SK-N-SH (cell line): ENCODE measurements at regions not wholly inside any gene's neighbourhood (a gene's known extent, or its start where the extent isn't known, plus 50 kb on each side); places are given as distances from the start of the nearest gene placed in this dataset.

Experiments
- CTCF ChIA-PET: fragments of 300-600, 350-600 bp; formaldehyde crosslinking; extraction: SDS; loops from one replicate; lab custom pipeline; 2021; lab: Yijun Ruan, JAX
- POLR2A ChIA-PET: fragments of 350-600 bp; sonication (Branson Sonifier 250); formaldehyde crosslinking; extraction: SDS; loops from one replicate; lab custom pipeline; 2020; ENCODE audit warnings: antibody characterized with exemption, inconsistent platforms; lab: Yijun Ruan, JAX
- DNase-seq: peaks from one replicate; pipeline ENCODE4 v3.0.0; 2012
- H2AFZ ChIP-seq: fragments of 200-600 bp; sonication (generic); 2 replicates; pipeline ENCODE4 v1.8.1; 2016; ENCODE audit warnings: antibody characterized with exemption, mild to moderate bottlenecking, low read depth
- H3F3A ChIP-seq: fragments of 200-600 bp; sonication (generic); replicated peaks from 2 replicates; pipeline ENCODE3; 2016; ENCODE audit warnings: antibody characterized with exemption, mild to moderate bottlenecking; ENCODE audit not compliant: insufficient read depth
- H3K27ac ChIP-seq, 2 experiments: fragments of 200-500 bp in 1 of 2; fragments of 200-600 bp in 1 of 2; sonication (Bioruptor generic) in 1 of 2; sonication (generic), shearing (Covaris generic) in 1 of 2; 2 replicates each; pipeline versions ENCODE4 v1.5.1 to v1.6.1; 2014 to 2016; ENCODE audit warnings: low read depth in 2 of 2, inconsistent platforms in 1 of 2, low read length in 1 of 2, mild to moderate bottlenecking in 1 of 2, mixed read lengths in 1 of 2
- H3K27me3 ChIP-seq: fragments of 200-600 bp; sonication (generic), shearing (Covaris generic); 2 replicates; pipeline ENCODE4 v1.6.1; 2016; ENCODE audit warnings: mixed run types; ENCODE audit not compliant: insufficient read depth
- H3K36me3 ChIP-seq, 2 experiments: fragments of 200-500 bp in 1 of 2; fragments of 200-600 bp in 1 of 2; sonication (Bioruptor generic) in 1 of 2; sonication (generic) in 1 of 2; replicated peaks in 1 of 2; 2 replicates each; pipeline versions ENCODE3 to v1.5.1; 2014 to 2016; ENCODE audit warnings: low read length in 1 of 2, mild to moderate bottlenecking in 1 of 2; ENCODE audit not compliant: insufficient read depth in 2 of 2, control insufficient read depth in 1 of 2
- H3K4me1 ChIP-seq, 2 experiments: fragments of 200-500 bp in 1 of 2; fragments of 200-600 bp in 1 of 2; sonication (Bioruptor generic) in 1 of 2; sonication (generic), shearing (Covaris generic) in 1 of 2; 2 replicates each; pipeline versions ENCODE4 v1.5.1 to v1.6.1; 2014 to 2016; ENCODE audit warnings: low read depth in 1 of 2, low read length in 1 of 2, mixed run types in 1 of 2; ENCODE audit not compliant: insufficient read depth in 2 of 2, control insufficient read depth in 1 of 2
- H3K4me2 ChIP-seq: fragments of 200-600 bp; sonication (generic), shearing (Covaris generic); 2 replicates; pipeline ENCODE4 v1.6.1; 2017; ENCODE audit warnings: mixed run types
- H3K4me3 ChIP-seq, 2 experiments: fragments of 200-500 bp in 1 of 2; fragments of 200-600 bp in 1 of 2; sonication (Bioruptor generic) in 1 of 2; sonication (generic), shearing (Covaris generic) in 1 of 2; 2 replicates each; pipeline versions ENCODE4 v1.5.1 to v1.8.1; 2014 to 2016; ENCODE audit warnings: low read depth in 2 of 2, inconsistent platforms in 1 of 2, low read length in 1 of 2, mild to moderate bottlenecking in 1 of 2, mixed read lengths in 1 of 2, moderate library complexity in 1 of 2
- H3K79me2 ChIP-seq: fragments of 200-600 bp; sonication (generic); 2 replicates; pipeline ENCODE4 v1.8.1; 2017; ENCODE audit warnings: mild to moderate bottlenecking; ENCODE audit not compliant: insufficient read depth
- H3K9ac ChIP-seq: fragments of 200-600 bp; sonication (generic); 2 replicates; pipeline ENCODE4 v1.6.1; 2017; ENCODE audit warnings: mixed run types
- H3K9me2 ChIP-seq: fragments of 200-600 bp; sonication (generic); 2 replicates; pipeline ENCODE4 v1.6.1; 2017; ENCODE audit warnings: mixed run types
- H3K9me3 ChIP-seq: fragments of 200-600 bp; sonication (generic); 2 replicates; pipeline ENCODE4 v1.6.1; 2017; ENCODE audit warnings: mixed run types, mild to moderate bottlenecking, moderate library complexity
- H4K20me1 ChIP-seq: fragments of 200-600 bp; sonication (generic); 2 replicates; pipeline ENCODE4 v1.6.1; 2017; ENCODE audit warnings: mild to moderate bottlenecking, mixed run types; ENCODE audit not compliant: insufficient read depth
- ELF1 ChIP-seq: IDR thresholded peaks from 2 replicates; pipeline ENCODE4 v1.4.0; 2012
- EZH2phosphoT487 ChIP-seq: fragments of 200-600 bp; sonication (generic); IDR thresholded peaks from 2 replicates; pipeline ENCODE4 v1.6.1; 2017; ENCODE audit warnings: low read depth, mixed run types, mild to moderate bottlenecking, antibody characterized with exemption, moderate library complexity, borderline replicate concordance
- GABPA ChIP-seq: IDR thresholded peaks from 2 replicates; pipeline ENCODE4 v1.4.0; 2012; ENCODE audit warnings: low read depth, mild to moderate bottlenecking
- GATA2 ChIP-seq: sonication (generic); formaldehyde crosslinking; IDR thresholded peaks from 2 replicates; pipeline ENCODE4 v1.5.0; 2020; ENCODE audit warnings: mild to moderate bottlenecking, missing genetic modification reagents
- JUND ChIP-seq: IDR thresholded peaks from 2 replicates; pipeline ENCODE4 v1.4.0; 2012
- MAX ChIP-seq: IDR thresholded peaks from 2 replicates; pipeline ENCODE4 v1.4.0; 2012; ENCODE audit warnings: low read depth
- MXI1 ChIP-seq: IDR thresholded peaks from 2 replicates; pipeline ENCODE4 v1.6.1; 2012; ENCODE audit warnings: mild to moderate bottlenecking, low read depth, low read length, improper control_type of control experiment
- NFIC ChIP-seq: IDR thresholded peaks from 2 replicates; pipeline ENCODE4 v1.4.0; 2012; ENCODE audit warnings: borderline replicate concordance
- POLR2AphosphoS5 ChIP-seq: IDR thresholded peaks from 2 replicates; pipeline ENCODE4 v1.6.1; 2012; ENCODE audit warnings: low read depth, low read length
- RCOR1 ChIP-seq: fragments of 150-350 bp; IDR thresholded peaks from 2 replicates; pipeline ENCODE4 v1.6.1; 2017; ENCODE audit warnings: antibody characterized with exemption, low read length
- SMC3 ChIP-seq: IDR thresholded peaks from 2 replicates; pipeline ENCODE4 v1.6.1; 2012; ENCODE audit warnings: low read depth, low read length, improper control_type of control experiment
- TAF1 ChIP-seq: IDR thresholded peaks from 2 replicates; pipeline ENCODE4 v1.6.1; 2012; ENCODE audit warnings: low read depth, mild to moderate bottlenecking, low read length, moderate library complexity, borderline replicate concordance
- ZBTB33 ChIP-seq: IDR thresholded peaks from 2 replicates; pipeline ENCODE4 v1.4.0; 2012; ENCODE audit warnings: low read depth, borderline replicate concordance
- WGBS: methylation state at CpG from one replicate; pipeline ENCODE4 v1.1.6; 2017; ENCODE audit warnings: low lambda C conversion rate; 5-methylcytosine and 5-hydroxymethylcytosine counted together
- TF ChIP-seq, protein P1 (sequence below): fragments of 150-350 bp; IDR thresholded peaks from 2 replicates; pipeline ENCODE4 v1.6.1; 2017; ENCODE audit warnings: antibody characterized with exemption, low read length, low read depth, borderline replicate concordance
- TF ChIP-seq, protein P2 (sequence below): fragments of 200-600 bp; sonication (generic); IDR thresholded peaks from 2 replicates; pipeline ENCODE4 v1.6.1; 2017; ENCODE audit warnings: antibody characterized with exemption, mild to moderate bottlenecking, moderate library complexity

DNA sequence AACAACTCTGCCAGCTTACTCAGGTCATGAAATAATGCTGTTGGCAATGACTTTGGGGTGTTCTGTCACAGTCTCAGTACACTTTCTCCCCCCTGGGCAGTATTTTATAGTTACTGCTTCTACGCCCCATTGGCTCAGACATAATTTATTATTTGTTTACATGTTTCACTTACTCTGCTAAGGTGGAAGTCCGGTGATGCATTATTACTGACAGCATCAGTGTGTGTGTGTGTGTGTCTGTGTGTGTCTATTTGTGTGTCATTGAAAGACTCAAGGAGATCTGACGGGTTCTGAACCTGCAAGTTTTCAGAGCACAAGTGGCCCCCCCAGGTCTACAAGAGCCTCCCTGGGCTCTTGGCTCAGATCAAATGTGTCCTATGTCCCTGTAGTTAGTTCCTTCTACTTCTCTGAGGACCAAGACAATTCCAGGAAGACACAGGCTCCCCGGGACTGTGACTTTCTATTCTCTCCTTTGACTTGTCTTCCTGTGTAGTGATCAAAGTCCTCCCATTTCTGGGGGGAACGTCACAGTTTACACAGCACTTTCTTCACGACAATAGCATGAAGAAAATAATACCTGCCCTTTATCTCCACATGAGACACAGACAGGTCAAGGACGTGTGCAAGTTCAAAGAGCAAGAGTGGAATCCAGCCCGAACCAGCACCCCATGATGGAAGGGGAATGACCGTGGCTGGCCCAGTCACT, 283.7 kb upstream of the GATB start:
- no peaks in the 10 kb centered on the region; a peak in 1 of 4 replicates for H3K4me1 ChIP-seq
- no peaks in the 10 kb centered on the region for H3K27me3 ChIP-seq
- no peak overlapping the region for H2AFZ ChIP-seq
- H3K36me3 ChIP-seq = no peaks in the 10 kb centered on the region
- CTCF ChIA-PET = no interaction called here
- H3K9me3 ChIP-seq = no peaks in the 10 kb centered on the region
- no peaks in the 10 kb centered on the region for H4K20me1 ChIP-seq
- TF ChIP-seq JUND (no peak), RCOR1 (no peak), ZBTB33 (no peak)
- 49% methylated on average over 9 of the region's 9 CpGs for WGBS
- H3K9me2 ChIP-seq = no peaks in the 10 kb centered on the region
- H3K79me2 ChIP-seq = no peaks in the 10 kb centered on the region
- H3F3A ChIP-seq = no peaks in the 10 kb centered on the region
- POLR2A ChIA-PET = no interaction called here
- H3K4me2 ChIP-seq = no peak overlapping the region
- DNase-seq = no peak
- H3K9ac ChIP-seq = no peak overlapping the region
- no peak overlapping the region for H3K27ac ChIP-seq
- no peak overlapping the region for H3K4me3 ChIP-seq

GRCh38 chr4:152041295-152041694, 280.5 kb upstream of the GATB start:
- WGBS = 38% methylated on average over 4 of the region's 4 CpGs
- no peaks in the 10 kb centered on the region for H4K20me1 ChIP-seq
- no peaks in the 10 kb centered on the region for H3K36me3 ChIP-seq
- no peak overlapping the region for H3K4me2 ChIP-seq
- no peak for DNase-seq
- ChIA-PET POLR2A (no interaction called here), CTCF (no interaction called here)
- no peaks in the 10 kb centered on the region for H3K9me3 ChIP-seq
- no peak overlapping the region for H2AFZ ChIP-seq
- H3K27me3 ChIP-seq = no peaks in the 10 kb centered on the region
- H3F3A ChIP-seq = no peaks in the 10 kb centered on the region
- no peak for TF ChIP-seq ZBTB33
- TF ChIP-seq MXI1 = no peak
- TF ChIP-seq POLR2AphosphoS5 = no peak
- no peak for TF ChIP-seq EZH2phosphoT487
- no peaks in the 10 kb centered on the region for H3K9me2 ChIP-seq
- H3K27ac ChIP-seq = no peak overlapping the region
- H3K4me1 ChIP-seq = no peaks in the 10 kb centered on the region; a peak in 1 of 4 replicates
- no peaks in the 10 kb centered on the region for H3K79me2 ChIP-seq
- H3K4me3 ChIP-seq = no peak overlapping the region
- no peak overlapping the region for H3K9ac ChIP-seq

DNA sequence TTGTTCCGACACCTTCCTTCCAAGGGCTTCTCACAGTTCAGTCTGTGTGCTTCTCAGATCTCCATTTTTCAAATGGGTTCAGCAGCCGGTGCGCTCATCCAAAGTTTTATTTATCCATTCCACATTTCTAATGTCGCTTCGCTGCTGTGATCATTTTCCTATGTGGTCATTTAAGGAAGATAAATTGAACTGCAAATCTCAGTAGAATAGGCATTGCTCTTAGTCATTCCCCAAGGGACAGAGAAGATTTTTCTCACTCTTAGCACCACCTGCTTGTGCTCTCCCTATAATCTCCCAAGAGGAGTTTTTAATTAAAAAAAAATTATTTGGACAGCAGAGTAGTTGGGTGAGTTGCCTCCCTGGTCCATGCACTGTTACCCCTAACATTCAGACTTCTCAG, 278.9 kb upstream of the GATB start:
- no peaks in the 10 kb centered on the region for H4K20me1 ChIP-seq
- H3K27me3 ChIP-seq = no peaks in the 10 kb centered on the region
- H3K27ac ChIP-seq = no peak overlapping the region
- no peaks in the 10 kb centered on the region for H3K9me3 ChIP-seq
- no peak overlapping the region for H2AFZ ChIP-seq
- H3K9ac ChIP-seq = no peak overlapping the region
- no peak overlapping the region for H3K4me2 ChIP-seq
- H3K9me2 ChIP-seq = no peaks in the 10 kb centered on the region
- POLR2A ChIA-PET = no interaction called here
- CTCF ChIA-PET = no interaction called here
- H3K4me1 ChIP-seq = no peaks in the 10 kb centered on the region; a peak in 1 of 4 replicates
- H3K4me3 ChIP-seq = no peak overlapping the region
- H3F3A ChIP-seq = no peaks in the 10 kb centered on the region
- H3K36me3 ChIP-seq = no peaks in the 10 kb centered on the region
- DNase-seq = no peak
- H3K79me2 ChIP-seq = no peaks in the 10 kb centered on the region
- WGBS = 85% methylated on average over 5 of the region's 5 CpGs
- TF ChIP-seq, protein P1, sequence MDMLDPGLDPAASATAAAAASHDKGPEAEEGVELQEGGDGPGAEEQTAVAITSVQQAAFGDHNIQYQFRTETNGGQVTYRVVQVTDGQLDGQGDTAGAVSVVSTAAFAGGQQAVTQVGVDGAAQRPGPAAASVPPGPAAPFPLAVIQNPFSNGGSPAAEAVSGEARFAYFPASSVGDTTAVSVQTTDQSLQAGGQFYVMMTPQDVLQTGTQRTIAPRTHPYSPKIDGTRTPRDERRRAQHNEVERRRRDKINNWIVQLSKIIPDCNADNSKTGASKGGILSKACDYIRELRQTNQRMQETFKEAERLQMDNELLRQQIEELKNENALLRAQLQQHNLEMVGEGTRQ = no peak
- TF ChIP-seq SMC3 = no peak
- no peak for TF ChIP-seq MAX
- TF ChIP-seq POLR2AphosphoS5 = no peak
- no peak for TF ChIP-seq GATA2 (CRISPR knock-in tag)
- TF ChIP-seq, protein P2, sequence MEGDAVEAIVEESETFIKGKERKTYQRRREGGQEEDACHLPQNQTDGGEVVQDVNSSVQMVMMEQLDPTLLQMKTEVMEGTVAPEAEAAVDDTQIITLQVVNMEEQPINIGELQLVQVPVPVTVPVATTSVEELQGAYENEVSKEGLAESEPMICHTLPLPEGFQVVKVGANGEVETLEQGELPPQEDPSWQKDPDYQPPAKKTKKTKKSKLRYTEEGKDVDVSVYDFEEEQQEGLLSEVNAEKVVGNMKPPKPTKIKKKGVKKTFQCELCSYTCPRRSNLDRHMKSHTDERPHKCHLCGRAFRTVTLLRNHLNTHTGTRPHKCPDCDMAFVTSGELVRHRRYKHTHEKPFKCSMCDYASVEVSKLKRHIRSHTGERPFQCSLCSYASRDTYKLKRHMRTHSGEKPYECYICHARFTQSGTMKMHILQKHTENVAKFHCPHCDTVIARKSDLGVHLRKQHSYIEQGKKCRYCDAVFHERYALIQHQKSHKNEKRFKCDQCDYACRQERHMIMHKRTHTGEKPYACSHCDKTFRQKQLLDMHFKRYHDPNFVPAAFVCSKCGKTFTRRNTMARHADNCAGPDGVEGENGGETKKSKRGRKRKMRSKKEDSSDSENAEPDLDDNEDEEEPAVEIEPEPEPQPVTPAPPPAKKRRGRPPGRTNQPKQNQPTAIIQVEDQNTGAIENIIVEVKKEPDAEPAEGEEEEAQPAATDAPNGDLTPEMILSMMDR = no peak
- TF ChIP-seq TAF1 = no peak
- no peak for TF ChIP-seq GABPA
- no peak for TF ChIP-seq RCOR1
- TF ChIP-seq ELF1 = no peak
- no peak for TF ChIP-seq NFIC
